Fibroblast of mammary gland (primary cell): ENCODE measurements at regions not wholly inside any gene's neighbourhood (a gene's known extent, or its start where the extent isn't known, plus 50 kb on each side); places are given as distances from the start of the nearest gene placed in this dataset.
"Not testable (repeated sequence)": the region's sequence is repeated elsewhere in the genome, so short reads cannot be mapped to it uniquely, and the experiment has no call there.

ENCODE experiments used
- DNase-seq: peaks from one replicate; pipeline ENCODE4 v3.0.0-alpha.2; 2010; ENCODE audit warnings: low read depth
- H3K4me3 ChIP-seq: 2 replicates; pipeline ENCODE4 v1.5.1; 2011; ENCODE audit warnings: low read depth, mild to moderate bottlenecking, low read length, moderate library complexity; ENCODE audit not compliant: control insufficient read depth
- CTCF ChIP-seq: conservative IDR thresholded peaks from 2 replicates; pipeline ENCODE4 v1.5.1; 2011; ENCODE audit warnings: low read depth, low read length, inconsistent platforms; ENCODE audit not compliant: control insufficient read depth, insufficient read depth

GRCh38 chr15:37377428-37377827, 277.1 kb upstream of the MEIS2 start:
- TF ChIP-seq CTCF = no peak
- no peak overlapping the region for H3K4me3 ChIP-seq
- no peak for DNase-seq

GRCh38 chr15:37394402-37395099, 294.2 kb upstream of the MEIS2 start:
- H3K4me3 ChIP-seq = no peak overlapping the region
- no peak for DNase-seq
- TF ChIP-seq CTCF = no peak

- no peak for DNase-seq
- no peak overlapping the region for H3K4me3 ChIP-seq
- TF ChIP-seq CTCF = no peak
These were observed 294.7 kb upstream of the MEIS2 start for GRCh38 chr15:37395100-37395468.

- no peak for DNase-seq
- TF ChIP-seq CTCF = no peak
- no peak overlapping the region for H3K4me3 ChIP-seq
These were observed 297.1 kb upstream of the MEIS2 start for GRCh38 chr15:37397266-37398022.

- no peak for DNase-seq
- no peak overlapping the region for H3K4me3 ChIP-seq
- no peak for TF ChIP-seq CTCF
These were observed 315.8 kb upstream of the MEIS2 start for GRCh38 chr15:37416103-37416502.

GRCh38 chr15:37425541-37425940, 325.2 kb upstream of the MEIS2 start:
- TF ChIP-seq CTCF = no peak
- H3K4me3 ChIP-seq = no peak overlapping the region
- no peak for DNase-seq

GRCh38 chr15:37427393-37427792, 327.0 kb upstream of the MEIS2 start:
- H3K4me3 ChIP-seq, DNase-seq: not testable (repeated sequence)
